Hepatocyte (in vitro differentiated cells): ENCODE measurements at regions not wholly inside any gene's neighbourhood (a gene's known extent, or its start where the extent isn't known, plus 50 kb on each side); places are given as distances from the start of the nearest gene placed in this dataset.

Experiments used
- EZH2phosphoT487 ChIP-seq: fragments of 200-600 bp; sonication (generic); IDR thresholded peaks from one replicate; pipeline ENCODE4 v1.6.1; 2018; ENCODE audit warnings: antibody characterized with exemption, mild to moderate bottlenecking, low read depth, moderate library complexity; ENCODE audit not compliant: unreplicated experiment, severe bottlenecking
- TF ChIP-seq, protein P1 (sequence below): fragments of 200-600 bp; sonication (generic); IDR thresholded peaks from 2 replicates; pipeline ENCODE4 v1.5.1; 2016; ENCODE audit warnings: antibody characterized with exemption, mild to moderate bottlenecking; ENCODE audit not compliant: poor library complexity

DNA sequence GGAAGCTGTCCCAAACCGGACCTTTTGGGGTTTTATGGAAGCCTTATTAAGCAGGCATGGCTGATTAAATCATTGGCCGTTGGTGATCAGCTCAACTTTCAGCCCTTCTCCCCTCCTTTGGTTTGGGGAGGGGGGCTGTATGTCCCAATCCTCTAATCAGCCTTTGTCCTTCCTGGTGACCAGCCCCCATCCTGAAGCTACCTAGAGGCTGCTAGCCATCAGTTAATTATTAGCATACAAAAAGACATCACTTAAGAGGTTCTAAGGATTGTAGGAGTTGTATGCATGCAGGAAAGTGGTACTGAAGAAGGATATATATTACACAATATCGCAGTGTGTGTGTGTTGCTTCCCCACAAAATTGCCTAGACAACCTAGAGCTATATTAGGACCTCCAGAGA, 553.3 kb upstream of the FZD8 start:
- TF ChIP-seq, protein P1, sequence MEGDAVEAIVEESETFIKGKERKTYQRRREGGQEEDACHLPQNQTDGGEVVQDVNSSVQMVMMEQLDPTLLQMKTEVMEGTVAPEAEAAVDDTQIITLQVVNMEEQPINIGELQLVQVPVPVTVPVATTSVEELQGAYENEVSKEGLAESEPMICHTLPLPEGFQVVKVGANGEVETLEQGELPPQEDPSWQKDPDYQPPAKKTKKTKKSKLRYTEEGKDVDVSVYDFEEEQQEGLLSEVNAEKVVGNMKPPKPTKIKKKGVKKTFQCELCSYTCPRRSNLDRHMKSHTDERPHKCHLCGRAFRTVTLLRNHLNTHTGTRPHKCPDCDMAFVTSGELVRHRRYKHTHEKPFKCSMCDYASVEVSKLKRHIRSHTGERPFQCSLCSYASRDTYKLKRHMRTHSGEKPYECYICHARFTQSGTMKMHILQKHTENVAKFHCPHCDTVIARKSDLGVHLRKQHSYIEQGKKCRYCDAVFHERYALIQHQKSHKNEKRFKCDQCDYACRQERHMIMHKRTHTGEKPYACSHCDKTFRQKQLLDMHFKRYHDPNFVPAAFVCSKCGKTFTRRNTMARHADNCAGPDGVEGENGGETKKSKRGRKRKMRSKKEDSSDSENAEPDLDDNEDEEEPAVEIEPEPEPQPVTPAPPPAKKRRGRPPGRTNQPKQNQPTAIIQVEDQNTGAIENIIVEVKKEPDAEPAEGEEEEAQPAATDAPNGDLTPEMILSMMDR = no peak
- no peak for TF ChIP-seq EZH2phosphoT487
